MCF 10A (cell line): ENCODE measurements at regions not wholly inside any gene's neighbourhood (a gene's known extent, or its start where the extent isn't known, plus 50 kb on each side); places are given as distances from the start of the nearest gene placed in this dataset.

ENCODE experiments used
- BruUV-seq: library from RNA; stranded (reverse); fragments of 400-500 nt; replicated peaks from 2 replicates; lab custom pipeline; 2021; lab: Mats Ljungman, UMichigan
- CTCF ChIA-PET: fragments of 300-600 bp; sonication (Branson Sonifier 250); formaldehyde crosslinking; extraction: SDS; loops from one replicate; lab custom pipeline; 2021; ENCODE audit warnings: antibody characterized with exemption, inconsistent platforms; lab: Yijun Ruan, JAX
- POLR2A ChIA-PET: fragments of 300-600, 350-650 bp; sonication (Branson Sonifier 250); formaldehyde crosslinking; extraction: SDS; loops from one replicate; lab custom pipeline; 2020; ENCODE audit warnings: antibody characterized with exemption, inconsistent platforms; lab: Yijun Ruan, JAX
- DNase-seq: peaks from one replicate; pipeline ENCODE4 v3.0.0-alpha.2; 2018; ENCODE audit not compliant: unreplicated experiment
- H3K27ac Mint-ChIP-seq: one replicate; pipeline ENCODE4 v1.8.0; 2022; ENCODE audit warnings: mild to moderate bottlenecking, low read depth, mixed read lengths; ENCODE audit not compliant: unreplicated experiment
- H3K27me3 Mint-ChIP-seq: one replicate; pipeline ENCODE4 v1.8.0; 2022; ENCODE audit warnings: mixed read lengths; ENCODE audit not compliant: insufficient read depth, unreplicated experiment
- H3K36me3 Mint-ChIP-seq: one replicate; pipeline ENCODE4 v1.8.0; 2022; ENCODE audit warnings: mild to moderate bottlenecking, moderate library complexity, mixed read lengths; ENCODE audit not compliant: insufficient read depth, unreplicated experiment
- H3K4me1 Mint-ChIP-seq: one replicate; pipeline ENCODE4 v1.8.0; 2022; ENCODE audit warnings: mixed read lengths; ENCODE audit not compliant: insufficient read depth, unreplicated experiment
- H3K4me3 Mint-ChIP-seq: one replicate; pipeline ENCODE4 v1.8.0; 2022; ENCODE audit warnings: mild to moderate bottlenecking, moderate library complexity, mixed read lengths; ENCODE audit not compliant: unreplicated experiment
- H3K9me3 Mint-ChIP-seq: one replicate; pipeline ENCODE4 v1.8.0; 2022; ENCODE audit warnings: mixed read lengths; ENCODE audit not compliant: unreplicated experiment
- intact Hi-C: fragments of 100-400 bp; cut with micrococcal nuclease; formaldehyde crosslinking; loops from 2 replicates; pipeline ENCODE4 v1.14.1; 2022
- TF ChIP-seq, protein P1 (sequence below): fragments of 200-600 bp; IDR thresholded peaks from one replicate; pipeline ENCODE4 v1.8.0; 2022; ENCODE audit warnings: antibody characterized with exemption, mild to moderate bottlenecking; ENCODE audit not compliant: unreplicated experiment

DNA sequence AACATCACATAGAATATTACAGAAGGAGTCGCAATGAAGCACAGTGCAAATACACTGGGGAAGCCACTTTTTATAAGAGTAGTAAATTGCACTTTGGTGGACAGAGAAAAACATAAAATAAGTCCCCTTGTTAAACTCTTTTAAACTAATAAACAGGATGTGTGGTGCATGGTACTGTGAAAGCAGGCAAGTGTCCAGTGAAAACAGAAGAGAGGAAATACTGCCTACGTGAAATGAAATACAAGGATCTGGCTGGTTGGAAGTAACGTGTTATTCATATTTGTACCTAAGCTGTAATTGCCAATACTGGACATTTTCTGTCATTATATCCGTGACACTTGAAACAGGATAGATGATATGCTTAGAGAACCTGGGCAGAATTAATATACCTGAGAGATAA, 191.9 kb upstream of the SLC27A6 start:
- Mint-ChIP-seq H3K4me3 (no peak overlapping the region), H3K9me3 (no peaks in the 10 kb centered on the region), H3K4me1 (peaks cover 18% of the 10 kb centered on the region), H3K27me3 (no peaks in the 10 kb centered on the region), H3K36me3 (no peaks in the 10 kb centered on the region), H3K27ac (no peak overlapping the region)
- TF ChIP-seq, protein P1, sequence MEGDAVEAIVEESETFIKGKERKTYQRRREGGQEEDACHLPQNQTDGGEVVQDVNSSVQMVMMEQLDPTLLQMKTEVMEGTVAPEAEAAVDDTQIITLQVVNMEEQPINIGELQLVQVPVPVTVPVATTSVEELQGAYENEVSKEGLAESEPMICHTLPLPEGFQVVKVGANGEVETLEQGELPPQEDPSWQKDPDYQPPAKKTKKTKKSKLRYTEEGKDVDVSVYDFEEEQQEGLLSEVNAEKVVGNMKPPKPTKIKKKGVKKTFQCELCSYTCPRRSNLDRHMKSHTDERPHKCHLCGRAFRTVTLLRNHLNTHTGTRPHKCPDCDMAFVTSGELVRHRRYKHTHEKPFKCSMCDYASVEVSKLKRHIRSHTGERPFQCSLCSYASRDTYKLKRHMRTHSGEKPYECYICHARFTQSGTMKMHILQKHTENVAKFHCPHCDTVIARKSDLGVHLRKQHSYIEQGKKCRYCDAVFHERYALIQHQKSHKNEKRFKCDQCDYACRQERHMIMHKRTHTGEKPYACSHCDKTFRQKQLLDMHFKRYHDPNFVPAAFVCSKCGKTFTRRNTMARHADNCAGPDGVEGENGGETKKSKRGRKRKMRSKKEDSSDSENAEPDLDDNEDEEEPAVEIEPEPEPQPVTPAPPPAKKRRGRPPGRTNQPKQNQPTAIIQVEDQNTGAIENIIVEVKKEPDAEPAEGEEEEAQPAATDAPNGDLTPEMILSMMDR, result no peak
- ChIA-PET POLR2A (no interaction called here), CTCF (no interaction called here)
- intact Hi-C loops, result no loop called here
- DNase-seq, result peak; percentile 14
- no TSS peak for BruUV-seq

DNA sequence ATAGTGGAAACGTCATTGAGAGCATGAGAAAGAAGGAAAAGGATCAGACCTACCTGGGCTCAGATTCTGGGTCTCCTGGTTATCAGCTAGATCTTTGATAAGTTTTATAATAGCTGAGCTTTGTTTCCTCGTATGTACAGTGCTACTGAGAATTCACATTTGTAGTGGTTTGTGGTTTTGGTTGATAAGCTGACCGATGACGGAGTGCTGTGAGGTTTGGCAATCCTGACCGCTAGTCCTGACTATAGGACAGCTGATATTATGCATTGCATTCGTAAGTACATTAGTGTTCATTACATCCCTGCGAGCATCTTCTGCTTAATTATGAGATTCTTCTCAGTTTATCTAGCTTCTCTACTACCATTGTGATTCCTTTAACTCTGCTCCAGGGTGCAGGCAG, 190.7 kb upstream of the SLC27A6 start:
- DNase-seq, result peak; percentile 66

DNA sequence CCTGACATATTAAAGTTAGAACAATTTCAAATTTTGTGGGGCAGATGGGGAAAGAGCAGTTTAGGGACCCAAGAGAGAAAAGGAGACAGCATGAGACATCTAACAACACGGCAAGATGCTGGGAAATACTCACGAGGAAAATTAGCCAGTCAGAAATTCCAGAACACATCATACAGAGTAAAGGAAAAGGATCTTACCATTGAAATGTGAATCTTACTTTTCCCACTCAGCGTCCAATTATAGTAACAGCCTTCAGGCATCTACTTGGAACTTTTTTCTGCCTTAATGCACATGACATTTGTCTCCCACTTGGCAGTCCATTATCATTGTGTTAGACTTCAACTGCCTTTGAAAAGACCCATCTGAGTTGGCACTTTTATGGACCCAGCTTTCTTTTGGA, 189.7 kb upstream of the SLC27A6 start:
- intact Hi-C loops, result no loop called here
- CTCF ChIA-PET, result no interaction called here
- no peaks in the 10 kb centered on the region for H3K36me3 Mint-ChIP-seq
- H3K27me3 Mint-ChIP-seq, result no peaks in the 10 kb centered on the region
- no peak overlapping the region for H3K27ac Mint-ChIP-seq
- H3K9me3 Mint-ChIP-seq, result no peaks in the 10 kb centered on the region
- H3K4me1 Mint-ChIP-seq, result peaks cover 18% of the 10 kb centered on the region
- no peak overlapping the region for H3K4me3 Mint-ChIP-seq
- TF ChIP-seq, protein P1, result no peak
- POLR2A ChIA-PET, result no interaction called here
- BruUV-seq, result no TSS peak
- DNase-seq, result no peak

More for the DNA sequence above, 190.7 kb upstream of the SLC27A6 start:
- BruUV-seq, result no TSS peak
- no peaks in the 10 kb centered on the region for H3K9me3 Mint-ChIP-seq
- ChIA-PET CTCF (no interaction called here), POLR2A (no interaction called here)
- no peak overlapping the region for H3K4me3 Mint-ChIP-seq
- H3K27ac Mint-ChIP-seq, result no peak overlapping the region
- no peaks in the 10 kb centered on the region for H3K36me3 Mint-ChIP-seq
- TF ChIP-seq, protein P1, result no peak
- intact Hi-C loops, result no loop called here
- peaks cover 18% of the 10 kb centered on the region for H3K4me1 Mint-ChIP-seq
- no peaks in the 10 kb centered on the region for H3K27me3 Mint-ChIP-seq

DNA sequence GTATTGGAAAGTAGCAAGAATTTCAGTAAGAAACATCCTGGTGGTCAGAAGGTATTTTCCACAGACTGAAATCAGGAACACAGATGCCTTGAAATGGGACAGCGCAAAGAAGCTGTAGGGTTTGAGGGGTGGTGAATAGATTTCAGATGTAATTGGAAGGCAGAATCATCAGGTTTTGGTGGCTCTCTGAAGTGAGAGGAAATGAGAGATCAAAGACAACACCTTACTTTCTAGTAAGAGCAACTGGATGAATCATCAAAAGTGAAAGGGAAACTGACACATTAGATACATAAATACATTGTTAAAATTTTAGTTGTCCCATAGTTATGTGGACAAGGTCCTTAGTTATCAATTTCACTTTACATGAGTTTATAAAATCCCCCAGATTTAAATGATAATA, 188.2 kb upstream of the SLC27A6 start:
- Mint-ChIP-seq H3K4me3 (no peak overlapping the region), H3K27me3 (no peaks in the 10 kb centered on the region), H3K27ac (no peak overlapping the region), H3K4me1 (peaks cover 21% of the 10 kb centered on the region), H3K9me3 (no peaks in the 10 kb centered on the region), H3K36me3 (no peaks in the 10 kb centered on the region)
- TF ChIP-seq, protein P1, result no peak
- BruUV-seq, result no TSS peak
- intact Hi-C loops, result no loop called here
- peak; percentile 33 for DNase-seq
- POLR2A ChIA-PET, result no interaction called here
- CTCF ChIA-PET, result no interaction called here
